ENCODE measurements at regions not wholly inside any gene's neighbourhood (a gene's known extent, or its start where the extent isn't known, plus 50 kb on each side); places are given as distances from the start of the nearest gene placed in this dataset.

DNA sequence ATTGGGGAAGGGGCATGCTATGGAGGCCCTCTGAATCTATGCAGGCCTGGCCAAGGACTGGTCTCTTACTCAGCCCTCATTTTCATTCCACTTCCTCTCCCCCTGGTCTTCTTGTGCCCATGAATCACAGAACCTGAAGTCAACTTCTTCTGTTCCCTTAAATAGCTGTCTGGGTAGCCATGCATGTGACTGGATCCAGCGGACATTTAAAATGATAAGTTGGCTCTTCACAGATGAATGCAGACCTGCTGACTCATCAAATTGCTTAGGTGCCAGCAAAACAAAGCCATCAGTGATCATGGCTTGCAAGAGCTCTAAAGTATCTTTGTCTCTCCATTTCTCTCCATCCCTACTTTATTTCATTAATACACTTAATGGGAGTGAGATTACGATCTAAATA is 90.1 kb upstream of the CADPS start:
- Histone ChIP-seq H3K4me1 (replicated peaks in 1 of 4; ENCODE audit: control insufficient read depth in 3 of 4, insufficient read depth in 4 of 4, low read length in 3 of 4) (peaks cover 0 to 6% (median 1%) of the 10 kb centered on the region in 4 experiments; a peak in 2 of 7 replicates), H3K9ac (replicated peaks in 1 of 4; ENCODE audit: extremely low read depth in 1 of 4, low read depth in 3 of 4, low read length in 3 of 4) (no peak overlapping the region), H3K79me1 (ENCODE audit: low read depth, low read length) (0 out of 2 replicates have a peak, but pooled peaks cover 2% of the 10 kb centered on the region), H3K27me3 (replicated peaks in 1 of 4; ENCODE audit: control insufficient read depth in 3 of 4, extremely low read depth in 1 of 4, insufficient read depth in 3 of 4, low read length in 3 of 4) (no peaks in the 10 kb centered on the region), H3K23me2 (ENCODE audit: low read depth, low read length) (no peaks in the 10 kb centered on the region), H3K4me2 (ENCODE audit: insufficient read depth in 1 of 2, low read depth in 2 of 2, low read length in 2 of 2) (no peak overlapping the region), H3K36me3 (ENCODE audit: control insufficient read depth in 2 of 4, insufficient read depth in 4 of 4, low read length in 3 of 4) (peaks cover 0 to 31% (median 0%) of the 10 kb centered on the region in 4 experiments; a peak in 4 of 8 replicates), H4K20me1 (replicated peaks in 1 of 2; ENCODE audit: control insufficient read depth in 1 of 2, insufficient read depth in 2 of 2, low read length in 2 of 2) (no peaks in the 10 kb centered on the region), H4K8ac (ENCODE audit: extremely low read depth, insufficient read depth, low read length) (no peak overlapping the region), H3K79me2 (ENCODE audit: control insufficient read depth in 1 of 2, insufficient read depth in 2 of 2, low read length in 2 of 2) (peaks cover 0 to 16% of the 10 kb centered on the region in 2 experiments; a peak in 1 of 4 replicates), H3K18ac (ENCODE audit: extremely low read depth, low read length) (no peak overlapping the region), H3K27ac (ENCODE audit: low read depth, low read length) (no peak overlapping the region), H3K56ac (replicated peaks; ENCODE audit: insufficient read length, low read depth, low read length) (no peak overlapping the region), H3K4ac (replicated peaks; ENCODE audit: insufficient read length, low read depth, low read length) (no peak overlapping the region), H4K5ac (ENCODE audit: insufficient read length, low read depth, low read length) (no peak overlapping the region), H2BK15ac (ENCODE audit: low read length) (no peak overlapping the region), H2AFZ (ENCODE audit: low read length) (no peak overlapping the region), H3K9me3 (ENCODE audit: insufficient read depth in 2 of 2, low read depth in 1 of 2, low read length in 1 of 2) (no peaks in the 10 kb centered on the region), H3K14ac (ENCODE audit: insufficient read length) (no peak overlapping the region), H4K91ac (replicated peaks; ENCODE audit: insufficient read length, low read length) (no peak overlapping the region), H2BK5ac (ENCODE audit: low read depth, low read length) (no peak overlapping the region), H3K23ac (ENCODE audit: insufficient read length) (no peak overlapping the region), H2BK12ac (ENCODE audit: low read depth, low read length) (no peak overlapping the region), H3K4me3 (ENCODE audit: extremely low read depth in 1 of 4, insufficient read depth in 2 of 4, low read depth in 3 of 4, low read length in 4 of 4) (no peak overlapping the region), H2BK120ac (replicated peaks; ENCODE audit: low read depth, low read length) (no peak overlapping the region), H2BK20ac (ENCODE audit: low read length) (no peak overlapping the region), H2AK5ac (ENCODE audit: low read depth, low read length) (no peak overlapping the region)
- peak; percentile 96 for TF ChIP-seq MAFK (IDR thresholded peaks at IDR 0.05; ENCODE audit: low read depth, low read length)
- TF ChIP-seq CEBPB (IDR thresholded peaks at IDR 0.05; ENCODE audit: low read depth, low read length), result no peak
- POLR2A ChIA-PET (ENCODE audit: partially characterized antibody), result interaction anchor here (0.8 to 3.4 kb wide), 4 partner anchors 9 to 18 kb away, joined by 3 to 14 read pairs (median 4); no protein-coding TSS in a partner anchor
- FAIRE-seq (no peak), DNase-seq (ENCODE audit: low read depth in 1 of 2, low spot score in 2 of 2) (no peak)
- CTCF ChIA-PET (ENCODE audit: partially characterized antibody), result no interaction called here
- 91% methylated on average over 2 of the region's 2 CpGs; no CpG with 5 or more reads in 1 of the 2 experiments for WGBS, 2 experiments (ENCODE audit: extremely low coverage in 1 of 2, insufficient coverage in 1 of 2, insufficient read length in 1 of 2, insufficient replicate concordance in 2 of 2, low coverage in 1 of 2, low lambda C conversion rate in 2 of 2, missing lambda C conversion rate in 1 of 2)
